HK-2 (cell line): ENCODE measurements at regions not wholly inside any gene's neighbourhood (a gene's known extent, or its start where the extent isn't known, plus 50 kb on each side); places are given as distances from the start of the nearest gene placed in this dataset.

Experiments
- DNase-seq: peaks from one replicate; pipeline ENCODE4 v3.0.0-alpha.2; 2018; ENCODE audit not compliant: unreplicated experiment

DNA sequence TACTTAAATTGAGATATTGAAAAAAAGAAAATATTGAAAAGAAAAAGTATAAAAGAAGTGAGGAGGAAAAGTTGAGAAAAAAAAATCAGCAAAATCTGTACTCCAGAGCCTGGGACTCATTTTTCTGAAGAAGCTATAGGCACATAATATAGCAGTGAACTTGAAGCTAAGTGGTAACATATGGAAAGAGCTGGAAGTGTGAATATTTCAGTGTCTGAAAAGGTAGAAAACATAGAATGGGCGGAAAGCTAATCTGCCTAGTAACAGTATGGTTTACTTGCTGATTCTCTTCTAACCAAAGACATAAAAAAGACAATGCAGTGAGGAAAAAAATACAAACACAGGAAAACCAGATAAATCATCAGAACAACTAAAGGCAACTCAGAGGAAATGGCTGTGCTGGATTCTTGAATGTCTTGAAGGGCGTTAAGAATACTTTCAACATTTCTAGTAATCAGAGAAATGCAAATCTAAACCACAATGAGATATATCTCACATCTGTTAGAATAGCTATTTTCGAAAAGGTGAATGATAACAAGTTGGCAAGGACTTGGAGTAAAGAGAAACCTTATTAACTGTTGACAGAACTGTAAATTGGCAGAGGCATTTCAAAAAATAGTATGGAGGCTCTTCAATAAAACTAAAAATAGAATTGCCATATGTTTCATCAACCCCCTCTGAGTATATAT is 784.6 kb downstream of the LRFN5 start:
- DNase-seq = no peak

DNA sequence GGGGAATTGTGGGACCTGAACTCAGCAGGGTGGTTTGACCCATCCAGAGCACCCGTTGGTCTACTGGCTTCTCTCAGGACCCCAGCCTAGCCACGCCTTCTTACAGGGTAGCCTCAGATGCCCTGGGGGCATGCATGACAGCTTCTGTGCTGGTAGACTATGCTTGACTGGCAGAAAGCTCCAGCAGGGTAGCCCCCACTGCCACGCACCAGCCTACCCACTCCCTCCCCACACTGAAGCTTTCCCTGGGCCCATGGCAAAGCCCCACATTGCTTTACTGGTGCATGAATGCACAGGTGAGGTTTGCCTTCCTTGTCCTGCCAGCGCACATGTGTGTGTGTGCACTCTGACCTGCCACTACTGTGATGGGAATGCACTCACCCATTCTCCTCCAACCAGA is 772.2 kb downstream of the LRFN5 start:
- no peak for DNase-seq

DNA sequence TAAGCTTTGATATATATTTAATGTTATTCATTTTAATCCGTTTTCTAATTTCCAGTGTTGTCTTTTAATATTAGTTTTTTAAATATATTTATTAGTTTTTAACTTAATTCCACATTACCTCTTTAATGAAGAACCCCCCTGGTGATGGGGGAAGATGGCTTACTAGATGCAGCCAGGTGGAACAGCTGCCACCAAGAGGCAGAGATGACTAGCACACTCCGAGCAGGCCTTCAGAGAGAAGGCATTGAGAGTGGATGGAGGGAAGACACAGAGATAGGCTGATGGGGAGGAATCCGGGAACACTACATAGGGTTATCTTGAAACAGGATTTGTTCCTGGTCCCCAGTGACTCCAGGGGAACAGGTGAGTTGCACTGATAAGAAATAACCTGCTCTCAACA is 771.6 kb downstream of the LRFN5 start:
- DNase-seq = no peak

DNA sequence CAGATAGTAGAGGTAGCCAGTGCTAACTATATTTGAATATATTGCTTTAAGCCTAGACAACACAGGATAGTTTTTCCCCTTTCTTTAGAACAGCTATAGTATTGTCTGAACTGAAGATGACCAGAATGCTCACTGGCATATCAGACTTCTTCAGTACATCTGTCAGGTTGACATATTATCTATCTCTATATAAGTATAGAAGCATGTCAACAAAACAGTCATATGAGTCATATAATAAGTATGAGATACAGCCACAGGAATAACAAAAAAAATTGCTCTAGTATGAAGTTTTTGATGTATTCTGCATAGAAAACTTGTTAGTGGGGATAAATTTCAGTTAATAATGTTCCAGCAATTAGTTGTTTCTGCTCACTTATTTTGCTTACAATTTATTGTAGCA is 767.7 kb downstream of the LRFN5 start:
- DNase-seq = no peak

DNA sequence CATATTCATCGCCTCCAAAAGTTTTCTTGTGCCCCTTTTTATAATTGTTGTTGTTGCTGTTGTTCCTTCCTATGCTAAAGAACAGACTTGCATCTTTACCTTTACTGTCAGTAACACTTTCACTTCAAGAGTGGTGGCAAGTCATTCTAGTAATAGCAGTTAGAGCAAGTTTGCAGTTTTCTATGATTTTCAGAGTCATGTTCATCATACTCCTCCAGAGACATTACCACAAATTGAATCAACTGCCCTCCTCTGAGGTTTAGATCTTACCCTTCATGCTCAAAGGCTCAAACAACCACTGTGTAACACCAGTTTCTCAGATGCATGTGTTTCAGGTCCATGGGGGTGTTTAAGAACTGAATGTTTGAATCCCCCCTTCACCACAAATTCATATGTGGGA is 763.4 kb downstream of the LRFN5 start:
- no peak for DNase-seq

DNA sequence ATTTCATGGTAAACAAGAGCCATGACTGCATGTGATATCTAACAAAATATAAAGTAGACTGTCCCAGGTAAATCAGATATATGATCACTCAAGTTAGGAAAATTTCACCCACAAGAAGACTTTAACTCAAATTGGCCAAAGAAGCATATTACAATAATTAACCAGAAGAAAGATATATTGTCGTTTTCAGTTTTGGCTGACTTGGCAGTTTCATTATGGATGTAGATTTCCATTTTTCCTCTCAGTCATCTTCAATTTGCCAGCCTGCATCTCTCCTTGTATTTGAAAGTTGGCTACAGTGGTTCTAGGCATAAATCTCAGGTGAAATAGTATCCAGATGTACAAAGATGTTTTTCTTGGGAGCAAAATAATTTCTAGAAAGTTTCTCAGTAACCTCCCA is 761.6 kb downstream of the LRFN5 start:
- DNase-seq = no peak

DNA sequence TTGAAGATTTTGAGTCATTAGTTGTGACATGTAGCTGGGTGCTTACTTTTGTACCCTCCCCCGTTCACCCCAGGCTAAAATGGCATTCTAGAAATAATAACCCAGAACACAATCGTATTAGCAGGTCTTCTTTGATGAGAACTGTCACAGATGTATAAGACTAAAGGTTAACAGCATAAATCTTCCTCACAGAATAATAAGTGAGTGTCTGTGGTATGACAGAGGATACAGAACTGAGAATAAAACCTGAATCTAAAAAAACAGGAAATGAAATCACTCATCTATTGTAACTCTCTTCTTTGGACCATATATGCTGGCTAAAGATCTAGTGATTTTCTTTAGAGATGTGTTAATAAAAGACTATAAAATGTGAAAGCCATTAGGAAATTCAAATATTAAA is 746.6 kb downstream of the LRFN5 start:
- DNase-seq = no peak

DNA sequence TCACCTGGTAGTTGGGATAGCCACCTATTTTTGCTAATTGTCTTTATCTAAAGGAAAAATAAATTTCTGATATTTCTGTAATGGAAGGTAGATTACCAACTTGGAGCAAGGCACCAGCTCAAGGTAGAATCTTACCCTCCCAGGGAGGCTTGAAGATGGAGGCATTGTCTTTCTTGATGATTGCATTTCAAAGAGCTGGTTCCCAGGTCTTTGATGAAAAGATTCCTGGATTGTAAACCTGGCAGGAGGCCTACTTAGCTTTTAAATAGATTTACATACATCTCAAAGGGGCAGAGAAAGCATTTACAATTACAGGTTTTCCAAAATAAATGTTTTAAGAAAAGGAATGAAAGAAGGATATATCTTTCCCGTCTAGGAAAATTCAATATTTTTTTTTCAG is 729.2 kb downstream of the LRFN5 start:
- DNase-seq = no peak

DNA sequence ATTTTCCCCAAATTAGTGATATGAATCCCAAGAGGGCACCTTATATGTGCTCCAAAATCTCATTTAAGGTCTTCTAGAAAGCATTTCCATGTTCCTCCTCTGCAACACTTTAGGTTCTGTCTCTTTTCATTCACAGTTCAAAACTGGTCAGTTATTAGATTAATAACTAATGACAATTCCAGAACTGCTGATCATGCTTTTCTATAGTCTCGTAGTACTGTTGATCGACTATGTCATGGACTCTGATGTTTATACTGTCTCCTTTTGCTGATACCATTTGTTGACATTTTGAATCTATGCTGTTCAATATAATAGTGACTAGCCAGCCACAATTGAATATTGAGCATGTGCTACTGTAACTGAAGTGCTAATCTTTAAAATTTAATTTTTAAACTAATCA is 728.3 kb downstream of the LRFN5 start:
- DNase-seq = no peak

DNA sequence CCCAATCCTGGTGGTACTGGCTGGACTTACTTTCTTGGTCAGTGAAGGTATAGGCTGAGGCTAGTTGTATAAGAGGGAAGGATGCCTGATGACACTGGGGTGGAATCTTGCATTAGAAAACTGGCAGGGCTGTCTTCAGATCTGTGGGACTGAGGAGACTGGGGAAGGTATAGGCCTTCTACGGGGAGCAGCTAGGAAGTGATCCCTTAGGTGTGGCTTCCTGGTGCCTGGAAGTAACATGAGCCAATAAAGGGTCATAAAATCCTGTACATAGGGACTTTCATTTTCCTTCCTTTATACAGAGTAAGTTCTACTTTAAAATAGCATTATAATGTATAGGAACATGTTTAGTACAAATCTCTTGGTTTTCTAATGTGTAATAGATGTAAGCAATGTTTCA is 716.8 kb downstream of the LRFN5 start:
- no peak for DNase-seq

DNA sequence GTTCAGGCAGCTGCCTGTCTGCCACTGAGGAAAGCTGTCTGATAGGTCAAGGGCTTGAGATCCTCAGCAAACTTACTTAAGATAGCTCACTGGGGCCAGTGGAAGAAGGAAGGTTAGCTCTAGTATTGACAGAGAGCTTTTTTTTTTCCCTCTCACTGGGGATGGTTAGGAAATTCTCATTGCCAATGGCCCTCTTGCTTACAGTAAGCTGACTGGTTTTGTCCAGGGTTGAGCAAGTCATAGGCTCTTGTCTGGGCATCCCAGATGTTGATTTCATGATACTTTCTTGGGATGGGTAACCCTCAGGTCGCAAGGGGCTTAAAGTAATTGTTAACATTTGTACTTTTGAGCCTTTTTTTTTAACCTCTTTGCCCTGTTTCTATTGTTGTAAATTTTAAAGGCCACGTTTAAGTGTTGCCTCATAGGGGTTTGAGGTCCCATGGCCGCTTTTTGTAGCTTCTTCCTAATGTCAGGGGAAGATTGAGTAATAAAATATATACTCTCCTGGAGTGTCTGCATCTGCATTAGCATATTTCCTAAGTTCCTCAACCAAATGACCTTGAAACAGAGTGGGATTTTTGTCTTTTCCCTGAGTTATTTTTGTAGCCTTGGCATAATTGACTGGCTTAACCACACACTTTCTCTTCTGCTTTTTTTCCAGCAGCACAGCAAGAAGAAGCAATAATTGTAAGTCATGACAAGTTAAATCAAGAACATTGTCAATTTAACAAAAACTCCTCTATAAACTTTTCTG is 716.0 kb downstream of the LRFN5 start:
- no peak for DNase-seq

DNA sequence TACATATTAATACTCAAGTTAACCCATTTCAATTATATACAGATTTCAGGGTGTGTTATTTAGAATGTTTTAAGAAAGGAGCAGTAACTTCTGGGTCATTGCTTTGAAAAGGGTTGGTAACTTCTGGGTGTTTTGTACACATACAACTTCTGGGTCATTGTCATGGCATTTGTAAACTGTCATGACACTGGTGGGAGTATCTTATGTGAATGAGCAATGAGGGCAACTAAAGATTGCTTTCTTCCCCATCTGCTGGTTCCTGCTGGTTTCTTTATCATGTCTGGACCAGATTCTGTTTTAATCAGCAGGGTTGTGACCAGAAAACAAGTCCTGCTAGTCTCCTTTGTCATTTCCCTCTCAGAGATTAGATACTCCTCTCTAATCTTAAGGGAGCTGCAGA is 713.3 kb downstream of the LRFN5 start:
- DNase-seq = no peak

DNA sequence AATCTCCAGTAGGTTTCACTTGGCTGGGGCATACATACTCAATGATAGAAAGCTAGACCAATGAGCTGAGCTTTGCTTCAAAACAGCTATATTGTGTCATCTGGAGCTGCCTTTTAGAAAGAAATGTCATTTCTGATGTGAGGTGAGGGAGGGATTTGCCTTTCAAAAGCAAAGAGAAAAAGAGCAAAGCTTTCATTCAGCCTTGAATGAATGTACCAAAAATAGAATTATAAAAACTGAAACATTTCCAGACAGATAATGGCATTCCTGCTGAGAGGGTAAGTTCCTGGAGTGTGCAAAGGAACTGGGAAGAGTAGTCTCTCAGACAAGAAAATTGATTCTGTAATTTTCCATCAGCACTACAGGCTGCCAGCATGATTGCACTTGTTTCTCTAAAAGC is 710.0 kb downstream of the LRFN5 start:
- DNase-seq = no peak

DNA sequence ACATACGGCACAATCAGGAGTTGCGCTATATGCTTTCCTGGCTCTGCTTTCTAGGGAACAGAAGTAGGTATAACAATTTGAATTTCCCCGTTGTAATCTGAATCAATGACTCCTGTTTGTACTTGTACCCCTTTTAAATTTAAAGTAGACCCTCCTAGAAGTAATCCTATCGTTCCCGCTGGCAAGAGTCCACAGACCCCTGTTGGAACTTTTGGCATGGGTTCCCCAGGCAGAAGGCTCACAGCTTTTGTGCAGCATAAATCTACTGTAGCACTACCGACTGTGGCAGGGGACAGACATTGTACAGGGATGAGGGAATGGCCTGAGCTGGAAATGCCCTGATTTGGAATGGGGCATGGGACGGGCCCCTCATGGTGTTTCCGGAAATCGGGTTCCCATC is 705.2 kb downstream of the LRFN5 start:
- no peak for DNase-seq

DNA sequence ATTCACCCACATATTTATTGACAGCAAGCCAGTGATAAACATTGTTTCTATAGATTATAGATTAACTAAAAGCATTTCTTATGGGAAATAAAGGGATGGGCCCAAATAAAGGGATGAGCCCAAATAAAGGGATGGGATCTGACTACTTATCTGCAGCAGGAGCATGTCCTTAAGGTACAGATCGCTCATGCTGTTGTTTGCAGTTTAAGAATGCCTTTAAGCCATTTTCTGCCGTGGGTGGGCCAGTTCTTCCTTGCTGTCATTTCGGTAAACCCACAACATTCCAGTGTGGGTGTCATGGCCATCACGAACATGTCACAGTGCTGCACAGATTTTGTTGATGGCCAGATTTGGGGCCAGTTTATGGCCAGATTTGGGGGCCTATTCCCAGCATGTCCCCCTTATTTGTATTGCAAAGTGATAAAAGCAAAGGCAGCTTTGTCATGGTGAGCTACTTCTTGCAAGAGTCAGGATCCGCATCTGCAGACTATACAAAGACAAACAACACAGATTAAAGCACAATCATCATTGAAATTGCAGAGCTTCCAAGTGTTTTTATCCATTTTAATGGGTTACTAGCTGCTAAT is 700.7 kb downstream of the LRFN5 start:
- DNase-seq = no peak

DNA sequence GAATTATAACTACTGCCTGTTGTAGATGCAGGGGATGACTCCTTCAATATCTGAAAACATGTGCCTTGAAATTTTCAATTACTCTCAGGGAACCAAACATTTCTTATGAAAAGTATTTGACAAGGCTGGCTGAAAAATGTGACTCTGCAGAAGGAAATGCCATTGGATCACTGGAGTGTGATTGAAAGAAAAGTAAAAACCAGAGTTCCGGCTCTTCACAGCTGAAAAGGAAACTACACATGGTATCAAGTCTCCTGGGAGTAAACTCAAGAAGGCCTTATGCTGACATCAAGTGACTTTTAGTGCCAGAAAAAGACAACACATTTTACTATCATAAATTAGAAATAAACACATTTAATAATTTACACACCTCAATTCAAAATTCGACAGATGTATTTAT is 693.0 kb downstream of the LRFN5 start:
- no peak for DNase-seq

DNA sequence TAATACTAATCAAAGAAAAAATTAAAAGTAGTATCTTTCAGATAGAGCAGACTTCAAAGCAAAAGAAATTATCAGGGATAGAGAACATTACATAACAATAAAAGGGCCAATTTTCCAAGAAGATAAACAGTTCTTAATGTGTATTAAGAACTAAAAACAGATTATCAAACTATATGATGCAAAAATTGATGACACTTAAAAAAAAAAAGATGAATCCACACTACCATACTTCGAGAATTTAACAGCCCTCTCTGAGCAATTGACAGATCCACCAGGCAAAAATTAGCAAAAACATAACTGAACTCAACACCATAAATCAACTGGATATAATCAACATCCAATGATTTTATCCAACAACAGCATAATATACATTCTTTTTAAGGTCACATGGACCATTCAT is 686.5 kb downstream of the LRFN5 start:
- DNase-seq = no peak

DNA sequence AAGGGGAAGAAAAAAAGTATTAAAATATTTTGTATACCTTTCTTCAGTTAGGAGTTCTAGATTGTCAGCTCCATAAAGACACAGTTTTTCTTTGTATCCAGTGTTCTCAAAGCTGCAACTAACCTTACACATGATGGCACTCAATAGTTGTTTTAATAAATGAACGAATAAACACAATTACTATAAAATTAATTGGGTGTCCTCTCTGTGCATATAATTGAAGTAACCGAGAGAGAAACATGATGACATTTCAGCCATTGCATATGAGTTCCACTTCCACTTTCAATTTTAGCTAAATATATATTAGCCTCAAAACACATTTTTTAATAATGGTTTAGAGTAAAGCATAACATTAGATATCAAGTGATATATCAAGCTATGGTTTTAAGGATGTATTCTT is 671.2 kb downstream of the LRFN5 start:
- no peak for DNase-seq

DNA sequence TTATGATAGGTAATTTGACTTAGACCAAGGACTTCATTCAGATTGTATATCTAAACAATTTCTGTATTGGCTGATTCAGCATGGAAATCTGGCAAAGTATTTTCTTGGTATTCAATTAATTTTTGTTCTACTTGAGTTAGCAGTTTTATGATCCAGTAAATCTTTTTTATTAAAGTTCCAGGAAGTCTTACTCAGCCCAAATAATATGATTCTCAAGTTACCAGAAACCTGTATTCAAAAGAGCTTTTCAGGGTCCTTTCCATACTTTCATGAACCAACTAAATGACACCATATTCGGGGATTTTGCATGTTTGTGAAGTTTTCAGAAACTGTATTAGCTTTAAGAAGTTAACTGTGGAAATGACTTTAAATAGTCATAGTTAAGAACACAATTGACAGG is 662.6 kb downstream of the LRFN5 start:
- no peak for DNase-seq

DNA sequence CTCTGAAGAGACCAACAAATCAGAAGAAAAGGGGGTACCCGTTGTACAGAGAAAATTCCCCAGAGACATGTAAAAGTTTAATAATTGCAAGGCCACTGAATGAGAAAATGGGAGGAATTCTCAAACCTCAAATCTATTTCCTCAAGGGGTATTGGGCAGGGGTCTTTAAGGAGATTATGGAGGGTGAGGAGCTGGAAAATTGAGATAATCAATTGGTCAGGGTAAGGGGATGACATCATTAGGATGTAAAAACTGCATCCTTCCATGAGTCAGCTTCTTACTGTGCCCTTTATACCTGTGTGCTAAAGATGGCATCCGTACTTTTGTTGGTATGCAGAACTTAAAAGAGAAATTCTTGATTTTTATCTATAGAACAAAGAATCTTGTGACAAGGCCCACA is 641.5 kb downstream of the LRFN5 start:
- no peak for DNase-seq

DNA sequence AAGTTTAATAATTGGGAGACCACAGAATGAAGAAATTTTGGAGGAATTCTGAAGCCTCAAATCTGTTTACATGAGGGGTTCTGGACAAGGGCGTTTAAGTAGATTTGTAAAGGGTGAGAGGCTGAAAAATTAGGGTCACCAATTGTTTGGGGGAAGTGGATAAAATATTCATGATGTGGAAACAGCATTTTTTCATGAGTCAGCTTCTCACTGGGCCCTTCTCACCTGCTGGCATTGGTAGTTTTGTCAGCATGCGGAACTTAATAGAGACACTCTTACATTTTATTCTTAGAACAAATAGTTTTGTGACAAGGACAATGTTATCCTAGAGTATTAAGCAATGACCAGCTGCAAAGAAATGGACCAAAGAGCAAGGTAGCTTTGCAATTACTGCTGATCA is 634.4 kb downstream of the LRFN5 start:
- DNase-seq = no peak

DNA sequence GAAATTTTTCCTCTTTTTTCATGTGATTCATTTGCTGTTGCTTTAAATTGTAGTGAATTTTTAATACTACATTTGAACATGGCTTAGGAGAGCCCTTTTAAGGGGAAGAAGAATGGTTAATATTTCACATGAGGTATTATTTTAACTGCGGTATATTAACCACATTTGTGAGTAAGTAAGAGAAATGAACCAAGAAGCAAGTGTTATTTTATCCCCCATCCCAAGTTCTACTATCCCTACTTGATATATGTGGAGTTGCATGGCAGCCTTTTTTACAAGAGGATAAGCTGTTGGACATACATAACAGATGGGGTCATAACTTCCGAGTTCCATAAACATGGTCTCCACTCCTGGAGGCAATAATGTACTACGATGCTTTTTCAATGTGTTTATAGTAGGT is 623.3 kb downstream of the LRFN5 start:
- no peak for DNase-seq

DNA sequence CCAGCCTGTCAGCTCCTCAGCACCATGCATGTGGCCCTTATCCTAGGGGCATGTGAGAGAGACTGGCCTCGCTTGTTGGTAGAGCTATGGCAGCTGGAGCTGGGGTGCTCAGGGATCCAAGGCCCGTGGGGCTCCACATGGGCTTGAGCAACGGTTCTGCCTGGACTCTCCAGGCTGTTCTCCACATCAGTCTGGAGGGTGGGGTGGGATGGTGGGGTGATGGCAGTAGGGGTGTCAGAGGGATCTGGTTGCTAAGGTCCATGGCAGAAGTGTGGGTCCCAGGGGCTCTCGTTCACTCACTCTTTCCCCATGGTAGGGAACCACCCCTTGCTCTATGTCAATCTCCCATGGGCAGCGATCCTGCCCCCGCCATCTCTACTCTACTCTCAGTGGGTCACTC is 622.6 kb downstream of the LRFN5 start:
- DNase-seq = no peak

DNA sequence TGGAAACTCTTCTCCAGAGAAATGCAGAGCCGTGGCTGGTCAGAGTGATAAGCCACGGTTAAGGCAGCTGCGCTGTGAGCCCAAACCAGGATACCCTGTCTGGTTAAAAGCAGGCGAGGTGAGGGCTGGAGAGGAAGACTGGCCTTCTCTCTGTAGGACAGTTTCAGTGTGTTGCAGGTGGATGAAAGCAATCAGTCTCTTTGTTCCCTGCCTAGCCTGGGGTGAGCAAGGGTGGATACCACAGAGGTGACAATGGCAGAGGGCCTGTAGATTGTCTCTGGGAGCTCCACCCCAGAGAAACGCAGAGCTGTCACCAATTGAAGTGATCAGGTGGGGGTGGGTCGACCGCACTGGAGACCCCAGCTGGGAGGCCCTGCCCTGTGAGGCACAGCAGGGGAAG is 621.9 kb downstream of the LRFN5 start:
- DNase-seq = no peak
